ENCODE measurements at regions not wholly inside any gene's neighbourhood (a gene's known extent, or its start where the extent isn't known, plus 50 kb on each side); places are given as distances from the start of the nearest gene placed in this dataset.

DNA sequence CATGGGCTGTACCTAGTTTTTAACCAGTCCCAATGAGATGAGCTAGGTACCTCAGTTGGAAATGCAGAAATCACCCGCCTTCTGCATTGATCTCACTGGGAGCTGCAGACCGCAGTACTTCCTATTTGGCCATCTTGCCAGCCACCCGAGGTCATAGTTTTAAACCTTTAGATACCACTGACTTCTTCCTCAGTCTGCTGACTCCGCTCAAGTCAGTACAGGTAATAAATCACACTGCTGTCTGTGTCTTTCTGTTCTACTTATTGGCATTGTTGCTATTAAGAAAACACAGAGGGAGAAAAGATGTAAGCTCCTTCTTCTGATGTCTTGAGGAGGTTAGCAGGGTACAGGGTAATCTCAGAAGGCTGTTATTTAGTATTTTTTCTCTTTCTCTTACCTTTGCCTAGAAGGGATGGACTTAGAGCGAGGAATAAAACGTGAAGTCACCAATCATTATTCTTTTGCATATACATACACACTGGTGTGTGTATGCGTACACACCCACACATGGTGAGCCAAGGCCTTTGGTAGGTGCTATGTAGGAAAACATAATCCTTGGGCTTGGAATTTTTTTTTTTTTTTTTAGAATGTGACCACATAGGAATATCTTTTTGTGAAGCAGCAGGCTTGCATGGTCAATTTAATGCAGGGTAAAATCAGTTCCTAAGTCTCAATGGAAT, 197.2 kb downstream of the EDEM1 start:
- DNase-seq = no peak
- Histone ChIP-seq H3K9me3 (no peaks in the 10 kb centered on the region), H3K36me3 (no peaks in the 10 kb centered on the region), H3K4me3 (no peak overlapping the region), H3K27me3 (no peaks in the 10 kb centered on the region)

DNA sequence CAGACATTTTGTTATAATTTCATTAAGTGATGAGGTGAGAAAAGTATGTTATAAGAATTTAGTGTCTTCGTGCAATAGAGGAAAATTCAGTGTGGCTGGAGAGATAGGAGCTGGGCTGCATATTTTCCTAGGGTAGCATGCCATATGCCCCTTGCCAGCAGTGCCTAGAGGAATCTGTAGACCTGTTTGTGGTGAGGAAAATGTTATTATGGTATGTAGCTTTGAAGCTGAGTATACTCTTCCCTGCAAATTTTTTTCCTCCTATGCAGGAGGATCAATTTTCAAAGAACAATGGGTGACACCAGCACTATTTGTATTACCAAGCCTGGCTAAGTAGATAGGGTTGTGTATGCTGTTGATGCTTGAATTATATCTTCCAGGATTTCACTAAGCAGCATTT, 200.6 kb downstream of the EDEM1 start:
- no peaks in the 10 kb centered on the region for H3K27me3 ChIP-seq

DNA sequence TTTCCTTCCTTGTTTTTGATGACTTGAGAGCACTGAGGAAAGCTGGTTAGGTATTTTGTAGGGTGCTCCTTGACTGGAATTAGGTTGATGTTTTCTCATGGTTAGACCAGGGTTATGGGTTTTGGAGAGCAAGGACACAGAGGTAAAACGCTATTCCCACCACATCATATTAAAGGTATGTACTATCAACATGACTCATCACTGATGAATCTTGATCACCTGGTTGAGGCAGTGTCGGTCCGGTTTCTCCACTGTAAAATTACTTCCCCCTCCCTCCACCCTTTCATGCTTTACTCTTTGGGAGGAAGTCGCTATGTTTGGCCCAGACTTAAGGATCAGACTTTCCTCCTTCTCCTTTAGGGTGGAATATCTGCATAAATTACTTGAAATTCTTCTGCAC, 201.6 kb downstream of the EDEM1 start:
- Histone ChIP-seq H3K9me3 (no peaks in the 10 kb centered on the region), H3K27me3 (no peaks in the 10 kb centered on the region), H3K4me3 (no peak overlapping the region), H3K36me3 (no peaks in the 10 kb centered on the region)
- DNase-seq = no peak

More for the DNA sequence above, 200.6 kb downstream of the EDEM1 start:
- no peak for DNase-seq
- Histone ChIP-seq H3K36me3 (no peaks in the 10 kb centered on the region), H3K4me3 (no peak overlapping the region), H3K9me3 (no peaks in the 10 kb centered on the region)

DNA sequence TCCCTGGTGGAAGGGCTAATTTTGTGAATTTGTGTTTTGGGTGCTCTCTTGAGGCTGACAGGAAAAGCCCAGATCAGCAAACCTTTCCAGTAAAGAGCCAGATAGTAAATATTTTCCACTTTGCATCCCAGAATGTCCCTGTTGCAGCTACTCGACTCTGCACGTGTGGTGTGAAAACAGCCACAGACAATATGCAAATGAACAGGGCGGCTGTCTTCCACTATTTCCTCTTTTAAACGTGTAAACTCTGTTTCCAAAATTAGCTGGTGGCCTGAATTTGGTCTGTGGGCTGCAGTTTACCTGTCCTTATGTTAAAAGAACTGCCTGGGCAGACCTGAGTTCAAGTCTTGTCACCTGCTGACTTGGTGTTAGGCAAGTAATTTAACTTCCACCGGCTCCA, 202.7 kb downstream of the EDEM1 start:
- Histone ChIP-seq H3K27me3 (no peaks in the 10 kb centered on the region), H3K4me3 (no peak overlapping the region), H3K36me3 (no peaks in the 10 kb centered on the region), H3K9me3 (no peaks in the 10 kb centered on the region)
- DNase-seq = no peak

DNA sequence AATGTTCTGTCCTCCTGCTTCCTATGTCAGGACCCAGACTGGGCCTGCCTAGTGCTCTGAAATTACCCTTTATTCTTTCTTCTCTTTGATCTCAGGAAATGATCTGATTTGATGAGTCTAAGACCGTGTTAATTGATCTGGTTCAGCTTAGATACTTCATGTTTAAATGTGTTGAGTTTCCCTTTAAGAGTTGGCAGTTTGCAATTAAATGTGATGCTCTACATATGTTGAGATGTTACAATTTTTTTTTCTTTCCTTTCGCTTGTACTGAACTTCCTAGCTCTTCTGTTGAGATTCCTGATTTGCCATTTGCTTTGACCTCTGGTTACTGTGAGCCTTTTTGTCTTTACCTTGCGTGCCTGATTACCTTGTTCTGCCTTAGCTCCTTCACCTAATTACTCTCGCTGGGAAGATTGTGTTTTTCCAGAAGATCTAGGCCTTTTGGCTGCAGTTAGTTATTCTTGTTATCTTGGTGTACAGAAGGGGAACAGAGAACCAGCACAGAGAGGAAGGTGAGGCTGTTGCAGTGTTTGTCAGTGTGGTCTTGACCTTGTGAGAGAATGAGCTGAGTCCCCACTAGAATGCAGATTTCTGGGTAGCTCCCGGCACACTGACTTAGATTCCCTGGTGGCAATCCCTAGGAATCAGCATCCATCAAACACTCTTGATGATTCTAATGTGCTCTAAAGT, 203.6 kb downstream of the EDEM1 start:
- Histone ChIP-seq H3K27me3 (no peaks in the 10 kb centered on the region), H3K36me3 (no peaks in the 10 kb centered on the region), H3K9me3 (no peaks in the 10 kb centered on the region), H3K4me3 (no peak overlapping the region)
- no peak for DNase-seq

DNA sequence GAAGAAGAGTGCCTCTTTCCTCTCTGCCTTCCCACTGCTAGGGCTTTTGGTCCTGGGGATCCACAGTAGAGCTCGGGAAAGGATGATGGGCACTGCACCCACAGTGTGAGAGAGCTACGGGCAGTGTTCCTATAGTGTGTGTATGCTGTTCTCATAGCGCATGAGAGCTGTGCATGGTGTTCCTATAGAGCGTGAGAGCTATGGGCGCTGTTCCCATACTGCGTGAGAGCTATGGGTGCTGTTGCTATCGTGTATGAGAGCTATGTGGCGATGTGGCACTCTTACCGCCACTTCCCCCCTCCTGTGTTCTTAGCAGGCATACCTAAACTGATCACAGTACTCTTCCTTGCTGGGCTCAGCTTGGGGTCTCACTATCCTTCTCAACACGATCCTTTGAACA, 213.5 kb downstream of the EDEM1 start:
- no peak for DNase-seq
- H3K36me3 ChIP-seq = no peaks in the 10 kb centered on the region
- H3K4me3 ChIP-seq = no peak overlapping the region
- H3K9me3 ChIP-seq = no peaks in the 10 kb centered on the region
- no peaks in the 10 kb centered on the region for H3K27me3 ChIP-seq

DNA sequence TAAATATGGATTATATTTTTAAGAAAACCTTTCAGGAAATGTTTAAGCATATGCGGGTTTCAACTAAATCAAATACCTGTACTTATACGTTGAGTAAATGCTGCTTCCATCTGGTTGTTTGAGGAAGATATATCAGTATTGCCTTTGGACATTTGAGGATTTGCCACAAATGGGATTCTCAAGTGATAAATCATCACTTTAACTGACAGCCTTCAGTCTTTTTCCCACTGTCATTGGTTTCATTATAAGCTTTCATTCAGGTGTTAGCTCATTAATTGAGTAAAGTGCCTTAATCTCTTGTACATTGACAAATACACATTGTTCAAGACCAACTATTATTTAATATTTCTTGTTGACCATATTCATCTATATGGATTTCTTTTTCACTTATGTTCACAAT, 217.2 kb downstream of the EDEM1 start:
- no peaks in the 10 kb centered on the region for H3K27me3 ChIP-seq
- H3K4me3 ChIP-seq = no peak overlapping the region
- H3K36me3 ChIP-seq = no peaks in the 10 kb centered on the region
- no peaks in the 10 kb centered on the region for H3K9me3 ChIP-seq
- no peak for DNase-seq

DNA sequence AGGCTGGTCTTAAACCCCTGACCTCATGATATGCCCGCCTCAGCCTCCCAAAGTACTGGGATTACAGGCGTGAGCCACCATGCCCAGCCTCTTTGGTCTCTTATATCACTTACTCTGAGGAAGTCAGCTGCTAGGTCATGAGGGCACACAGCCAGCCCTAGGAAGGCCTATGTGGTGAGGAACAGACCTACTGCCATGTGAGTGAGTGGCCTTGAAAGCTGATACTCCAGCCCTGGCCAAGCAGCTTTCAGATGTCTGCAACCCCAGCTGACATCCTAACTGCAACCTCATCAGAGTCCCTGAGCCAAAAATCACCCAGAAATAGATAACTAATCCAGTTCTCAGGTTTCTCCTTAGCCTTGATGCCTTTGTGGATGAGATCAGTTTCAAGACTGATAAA, 224.3 kb downstream of the EDEM1 start:
- DNase-seq = no peak
- Histone ChIP-seq H3K27me3 (no peaks in the 10 kb centered on the region), H3K4me3 (no peak overlapping the region), H3K9me3 (no peaks in the 10 kb centered on the region), H3K36me3 (no peaks in the 10 kb centered on the region)

DNA sequence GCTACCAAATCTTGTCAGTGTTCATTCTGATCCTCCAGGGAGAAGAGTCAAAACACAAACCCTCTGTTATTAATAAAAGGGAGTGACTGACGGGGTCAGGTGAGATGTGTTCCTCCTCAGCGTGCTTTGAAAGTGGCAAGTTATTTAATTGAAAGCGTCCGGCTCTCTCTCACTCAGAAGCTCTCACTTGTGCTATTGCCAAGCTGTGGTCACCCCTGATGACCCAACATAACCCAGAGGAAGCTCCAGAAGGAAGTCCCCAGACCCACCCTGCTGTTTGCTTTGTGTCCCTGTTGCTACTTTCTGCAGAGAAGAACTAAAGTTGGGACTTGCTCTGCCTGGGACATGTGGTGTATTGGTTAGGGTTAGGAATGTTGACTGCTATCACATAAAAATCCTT, 235.6 kb downstream of the EDEM1 start:
- DNase-seq = no peak
- no peaks in the 10 kb centered on the region for H3K36me3 ChIP-seq
- H3K4me3 ChIP-seq = no peak overlapping the region
- H3K9me3 ChIP-seq = no peaks in the 10 kb centered on the region
- H3K27me3 ChIP-seq = no peaks in the 10 kb centered on the region

DNA sequence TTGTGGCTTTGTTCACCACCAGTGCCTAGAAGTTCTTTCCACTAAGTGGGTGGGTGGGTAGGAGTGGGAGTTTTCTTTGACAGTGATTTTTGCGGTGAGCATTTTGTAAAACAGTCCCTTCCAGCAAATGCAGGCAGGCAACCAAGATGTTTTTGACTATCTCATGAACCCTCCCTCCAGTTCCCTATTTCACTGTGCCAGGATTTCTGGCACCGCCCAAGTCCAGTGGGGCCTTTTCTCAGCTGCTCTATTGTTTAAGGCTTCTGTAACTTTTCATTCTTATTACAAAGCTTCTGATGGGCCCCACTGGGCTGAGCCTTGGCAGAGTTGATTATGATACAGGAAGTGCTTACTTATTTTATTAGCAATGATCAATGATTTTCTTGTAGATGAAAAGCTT, 236.0 kb downstream of the EDEM1 start:
- Histone ChIP-seq H3K27me3 (no peaks in the 10 kb centered on the region), H3K36me3 (no peaks in the 10 kb centered on the region), H3K9me3 (no peaks in the 10 kb centered on the region), H3K4me3 (no peak overlapping the region)
- DNase-seq = no peak

DNA sequence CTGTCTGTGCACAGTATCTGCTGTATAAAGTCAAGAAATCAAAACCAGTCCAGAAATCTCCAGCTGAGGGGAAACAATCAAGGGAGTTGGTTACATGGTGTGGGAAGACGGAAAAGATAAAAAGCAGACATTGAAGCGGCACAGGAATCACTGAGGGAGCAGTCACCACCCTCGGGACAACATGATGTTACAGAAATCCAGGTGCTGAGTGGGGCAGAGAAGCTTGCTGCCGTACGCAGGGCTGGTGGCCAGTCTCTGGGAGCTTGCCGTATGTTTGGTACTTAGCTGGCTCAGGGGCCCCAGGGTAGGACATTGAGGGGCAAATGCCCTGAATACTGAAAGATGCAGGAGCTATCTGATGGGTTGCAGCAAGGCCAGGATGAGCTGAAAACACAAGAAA, 237.9 kb downstream of the EDEM1 start:
- H3K4me3 ChIP-seq = no peak overlapping the region
- H3K36me3 ChIP-seq = no peaks in the 10 kb centered on the region
- no peak for DNase-seq
- H3K27me3 ChIP-seq = no peaks in the 10 kb centered on the region
- no peaks in the 10 kb centered on the region for H3K9me3 ChIP-seq

DNA sequence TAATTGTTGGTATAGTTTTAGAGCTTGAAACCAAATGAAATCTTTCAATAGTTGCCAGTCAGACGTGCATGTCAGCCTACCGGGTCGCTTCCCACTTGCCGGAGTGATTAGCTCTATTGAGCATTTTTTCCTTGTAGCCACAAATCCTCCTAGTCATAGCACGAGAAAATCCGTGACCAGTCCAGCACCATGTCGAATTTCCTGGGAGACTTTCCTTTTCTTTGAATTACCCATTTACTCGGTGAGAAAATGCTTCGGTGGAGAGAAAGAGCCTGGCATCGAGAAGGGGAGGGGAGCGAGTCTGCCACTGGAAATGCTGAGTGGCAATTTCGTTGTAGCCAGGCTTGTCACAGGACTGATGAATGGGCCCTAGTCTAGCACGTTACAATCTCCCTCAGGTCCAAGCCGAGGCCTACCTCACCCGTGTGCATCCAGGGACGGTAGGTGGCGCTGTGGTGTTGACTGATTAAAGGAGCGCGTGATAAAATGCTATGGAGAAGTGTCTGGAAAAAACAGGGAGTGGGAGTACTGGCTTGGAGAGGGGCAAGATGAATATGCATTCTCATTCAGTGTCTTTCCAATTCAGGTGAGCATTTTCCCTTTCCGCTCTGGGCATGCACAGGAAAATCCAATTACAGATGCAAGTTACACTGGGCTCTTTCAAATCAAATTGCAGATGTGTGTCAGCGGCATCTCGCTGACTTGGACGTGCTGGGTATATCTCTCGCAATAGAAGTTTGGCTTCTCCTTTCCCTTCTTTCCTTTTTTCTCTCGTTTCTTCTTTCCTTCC, 238.8 kb downstream of the EDEM1 start:
- peak; percentile 38 for DNase-seq
- no peaks in the 10 kb centered on the region for H3K27me3 ChIP-seq
- H3K36me3 ChIP-seq = no peaks in the 10 kb centered on the region
- no peaks in the 10 kb centered on the region for H3K9me3 ChIP-seq
- no peak overlapping the region for H3K4me3 ChIP-seq

DNA sequence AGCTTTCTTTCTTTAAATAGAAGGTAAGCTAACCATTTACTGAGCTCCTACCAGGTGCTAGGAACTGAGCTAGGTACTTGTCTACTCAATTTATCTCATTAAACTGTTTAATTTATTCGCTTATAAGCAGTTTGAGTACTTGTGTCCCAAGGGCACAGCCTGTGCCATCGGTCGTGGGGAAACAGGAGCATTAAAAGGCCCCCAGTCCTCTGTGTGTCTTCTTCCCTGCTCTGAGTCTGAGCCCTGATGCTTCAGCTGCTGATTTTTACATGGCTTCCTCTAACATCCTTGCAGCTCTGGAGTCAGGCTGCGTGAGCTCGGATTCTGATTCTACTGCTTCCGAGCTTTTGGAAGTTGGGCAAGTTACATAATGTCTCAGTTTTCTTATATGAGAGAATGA, 239.5 kb downstream of the EDEM1 start:
- Histone ChIP-seq H3K36me3 (no peaks in the 10 kb centered on the region), H3K9me3 (no peaks in the 10 kb centered on the region), H3K4me3 (no peak overlapping the region), H3K27me3 (no peaks in the 10 kb centered on the region)
- DNase-seq = no peak

DNA sequence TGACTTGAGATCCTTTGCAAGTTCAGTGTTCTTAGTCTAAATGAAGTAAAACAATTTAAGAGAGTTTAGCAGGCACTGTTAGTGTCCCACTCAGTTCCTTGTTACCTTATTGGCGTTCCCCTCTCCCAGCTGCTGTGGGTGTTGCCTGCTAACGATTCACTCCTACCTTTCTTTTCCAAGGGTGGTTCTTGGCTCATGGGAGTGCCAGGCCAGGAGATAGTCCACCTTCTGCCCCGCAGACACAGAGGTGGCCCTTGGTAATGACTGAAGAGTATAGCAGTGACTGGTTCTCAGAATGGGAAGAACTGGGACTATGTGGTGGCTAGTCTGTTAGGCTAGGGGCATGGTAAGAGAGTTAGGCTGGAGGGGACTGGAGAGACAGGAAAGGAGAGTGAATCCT, 240.4 kb downstream of the EDEM1 start:
- Histone ChIP-seq H3K27me3 (no peaks in the 10 kb centered on the region), H3K4me3 (no peak overlapping the region), H3K36me3 (no peaks in the 10 kb centered on the region), H3K9me3 (no peaks in the 10 kb centered on the region)
- DNase-seq = no peak

DNA sequence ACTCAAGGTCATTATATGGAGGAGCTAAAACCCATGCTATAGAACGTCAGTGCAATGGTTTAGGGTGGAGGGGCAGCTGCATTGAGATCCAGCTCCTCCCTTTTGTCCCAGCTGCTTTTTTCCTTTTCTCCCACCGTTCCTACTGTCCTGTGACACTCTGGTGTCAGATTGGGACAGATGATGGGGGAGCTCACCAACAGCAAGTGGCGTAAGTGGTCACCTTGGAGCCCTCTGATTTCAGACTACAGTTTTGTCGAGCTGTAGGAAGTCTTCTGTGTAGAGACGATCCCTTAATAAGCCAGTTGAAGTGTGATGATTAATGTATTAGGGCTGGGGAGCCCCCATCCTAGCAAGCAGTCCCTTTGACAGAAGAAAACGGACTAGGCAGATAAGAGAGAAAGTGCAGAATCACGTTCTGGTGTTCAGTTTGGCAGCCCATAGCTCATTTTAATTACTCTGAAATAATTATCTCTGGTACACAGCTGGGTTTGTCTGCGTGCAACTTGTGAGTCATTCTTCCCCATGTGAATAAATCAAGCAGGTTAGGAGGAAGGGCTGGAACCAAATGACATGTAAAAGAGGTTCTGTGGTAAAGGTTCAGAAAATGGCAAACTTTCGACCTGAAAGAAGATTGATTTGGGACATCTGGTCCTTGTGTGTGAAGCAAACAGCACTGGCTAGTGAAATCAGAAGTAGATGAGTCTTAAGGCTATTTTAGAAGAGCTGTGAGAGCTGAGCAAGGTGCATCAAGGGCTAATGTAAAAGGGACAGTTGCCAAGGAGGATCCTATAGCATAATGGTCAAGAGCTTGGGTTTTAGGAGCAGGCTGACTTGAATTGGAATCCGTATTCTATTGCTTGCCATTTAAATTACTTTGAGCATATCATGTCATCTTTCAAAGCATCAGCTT, 241.4 kb downstream of the EDEM1 start:
- Histone ChIP-seq H3K9me3 (no peaks in the 10 kb centered on the region), H3K4me3 (no peak overlapping the region), H3K27me3 (no peaks in the 10 kb centered on the region), H3K36me3 (no peaks in the 10 kb centered on the region)
- no peak for DNase-seq

DNA sequence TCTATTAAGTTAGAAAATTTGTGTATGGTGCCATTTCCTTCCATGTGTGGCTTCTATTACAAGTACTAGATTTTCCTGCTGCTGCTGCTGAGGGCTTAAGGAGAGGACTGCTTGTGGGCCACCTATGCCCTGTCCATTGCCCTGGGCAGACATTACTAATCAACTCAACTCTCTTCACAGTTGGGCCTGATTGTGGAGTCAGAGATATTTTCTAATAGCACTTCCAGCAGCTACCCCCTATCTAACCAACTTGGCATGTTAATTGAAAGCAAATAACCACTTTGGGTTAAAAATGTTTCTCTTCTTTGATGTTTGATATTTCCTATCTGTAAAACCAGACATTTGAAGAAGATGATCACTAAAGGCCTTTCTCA, 242.0 kb downstream of the EDEM1 start:
- no peaks in the 10 kb centered on the region for H3K27me3 ChIP-seq
- H3K36me3 ChIP-seq = no peaks in the 10 kb centered on the region
- no peaks in the 10 kb centered on the region for H3K9me3 ChIP-seq
- no peak for DNase-seq
- no peak overlapping the region for H3K4me3 ChIP-seq

DNA sequence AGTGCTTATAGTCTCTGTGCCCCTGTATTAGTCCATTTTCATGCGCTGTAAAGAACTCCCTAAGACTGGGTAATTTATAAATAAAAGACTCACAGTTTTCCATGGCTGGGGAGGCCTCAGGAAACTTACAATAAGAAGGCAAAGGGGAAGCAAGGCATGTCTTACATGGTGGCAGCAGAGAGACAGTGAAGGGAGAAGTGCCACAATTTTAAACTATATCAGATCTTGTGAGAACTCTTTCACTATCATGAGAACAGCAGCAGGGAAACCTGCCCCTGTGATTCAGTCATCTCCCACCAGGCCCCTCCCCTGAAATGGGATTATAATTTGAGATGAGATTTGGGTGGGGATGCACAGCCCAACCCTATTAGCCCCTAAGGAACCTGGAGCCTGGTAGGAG, 243.2 kb downstream of the EDEM1 start:
- no peaks in the 10 kb centered on the region for H3K27me3 ChIP-seq
- no peaks in the 10 kb centered on the region for H3K36me3 ChIP-seq
- no peak overlapping the region for H3K4me3 ChIP-seq
- no peak for DNase-seq
- no peaks in the 10 kb centered on the region for H3K9me3 ChIP-seq

Data from MG63 (cell line).